GM21825 (cell line): ENCODE measurements at regions not wholly inside any gene's neighbourhood (a gene's known extent, or its start where the extent isn't known, plus 50 kb on each side); places are given as distances from the start of the nearest gene placed in this dataset.
"Not testable (repeated sequence)": the region's sequence is repeated elsewhere in the genome, so short reads cannot be mapped to it uniquely, and the experiment has no call there.

Experiments
- ATAC-seq: cut with Tn5 transposase; IDR thresholded peaks from one replicate; pipeline ENCODE4 v1.9.1; 2021; ENCODE audit warnings: mild to moderate bottlenecking, moderate library complexity; ENCODE audit not compliant: unreplicated experiment

DNA sequence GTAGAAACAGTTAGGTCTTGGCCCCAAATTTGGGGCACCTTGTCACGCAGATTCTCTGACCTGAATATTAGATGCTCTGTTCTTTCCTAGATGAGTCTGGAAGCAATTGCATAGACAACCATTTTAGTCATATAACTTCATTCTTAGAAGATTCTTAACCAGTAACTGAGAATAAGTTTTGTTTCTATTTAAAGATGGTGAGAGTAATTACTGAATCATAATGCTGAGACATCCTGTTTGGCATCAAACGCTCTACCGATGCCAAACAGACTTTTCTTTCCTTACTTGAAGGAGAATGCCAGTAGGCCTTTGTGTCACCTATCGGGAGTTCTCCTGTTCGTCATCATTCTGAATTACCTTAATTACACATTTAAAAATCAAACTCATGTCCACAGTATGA, 131.6 kb upstream of the ID4 start:
- no peak for ATAC-seq

DNA sequence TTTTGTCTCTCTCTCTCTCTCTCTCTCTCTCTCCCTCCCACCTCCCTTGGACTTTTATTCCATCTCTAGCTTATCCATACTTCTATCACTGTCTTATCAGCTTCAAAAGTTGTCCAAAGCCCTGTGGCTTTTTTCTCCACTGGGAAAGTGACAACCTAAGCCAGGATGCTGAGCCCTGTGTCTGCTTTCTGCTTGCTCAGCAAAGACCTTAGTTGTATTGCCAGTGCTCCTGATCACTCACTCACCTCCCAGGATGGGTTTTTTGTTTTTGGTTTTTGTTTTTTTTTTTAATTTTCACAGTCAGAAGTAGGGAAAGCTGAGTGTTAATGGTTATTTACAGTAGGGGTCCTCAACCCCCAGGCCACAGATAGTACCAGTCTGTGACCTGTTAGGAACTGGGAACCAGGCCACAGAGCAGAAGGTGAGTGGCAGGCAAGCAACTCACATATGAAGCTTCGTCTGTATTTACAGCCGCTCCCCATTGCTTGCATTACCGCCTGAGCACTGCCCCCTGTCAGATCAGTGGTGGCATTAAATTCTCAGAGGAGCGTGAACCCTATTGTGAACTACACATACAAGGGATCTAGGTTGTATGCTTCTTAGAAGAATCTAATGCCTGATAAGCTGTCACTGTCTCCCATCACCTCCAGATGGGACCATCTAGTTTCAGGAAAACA, 125.0 kb upstream of the ID4 start:
- no peak for ATAC-seq

DNA sequence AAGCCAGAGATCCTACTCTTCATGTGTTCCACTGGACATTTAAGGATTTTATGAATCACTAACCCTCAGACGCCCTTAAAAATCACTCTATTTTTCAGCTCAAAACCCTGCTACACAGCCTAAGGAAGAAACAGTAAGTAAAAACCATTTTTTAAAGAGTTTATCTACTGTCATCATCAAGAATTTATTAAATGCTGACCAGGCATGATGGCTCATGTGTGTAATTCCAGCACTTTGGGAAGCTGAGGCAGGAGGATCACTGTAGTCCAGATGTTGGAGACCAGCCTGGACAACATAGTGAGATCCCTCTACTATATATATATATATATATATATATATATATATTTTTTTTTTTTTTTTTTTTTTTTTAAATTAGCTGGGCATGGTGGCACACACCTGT, 124.2 kb upstream of the ID4 start:
- ATAC-seq: no peak

DNA sequence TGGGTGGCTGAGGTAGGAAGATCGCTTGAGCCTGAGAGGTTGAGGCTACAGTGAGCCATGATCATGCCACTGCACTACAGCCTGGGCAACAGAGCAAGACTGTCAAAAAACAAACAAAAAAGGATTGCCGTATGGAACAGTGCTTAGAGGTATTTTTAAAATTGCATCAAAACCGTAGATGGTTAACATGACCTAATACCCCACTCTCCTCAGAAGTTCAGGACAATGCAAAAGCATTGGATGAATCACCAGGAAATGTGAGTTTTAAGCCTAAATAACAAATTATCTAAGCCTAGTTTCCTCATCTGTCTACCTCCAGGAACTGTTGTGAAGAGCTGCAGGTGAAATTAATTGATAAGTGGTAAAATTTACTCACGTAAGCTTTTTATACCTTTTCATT, 123.8 kb upstream of the ID4 start:
- no peak for ATAC-seq

DNA sequence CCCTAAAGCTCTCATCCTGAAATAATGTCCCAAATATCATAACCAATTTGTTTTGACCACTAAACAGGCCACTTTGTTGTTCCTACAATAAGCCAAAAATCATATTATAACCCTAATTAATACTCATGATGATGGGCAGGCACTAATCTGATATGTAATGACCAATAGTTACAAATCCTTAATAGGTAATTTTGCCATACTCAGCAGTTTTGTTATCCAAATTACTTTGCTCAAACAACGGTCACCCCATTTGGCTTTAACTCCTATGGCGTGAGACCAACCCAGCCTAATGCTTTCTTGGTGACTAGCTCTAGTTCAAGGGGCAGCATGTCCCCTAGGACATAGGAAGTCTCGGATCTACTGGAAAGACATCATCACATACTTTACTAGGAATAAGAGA, 123.2 kb upstream of the ID4 start:
- no peak for ATAC-seq

DNA sequence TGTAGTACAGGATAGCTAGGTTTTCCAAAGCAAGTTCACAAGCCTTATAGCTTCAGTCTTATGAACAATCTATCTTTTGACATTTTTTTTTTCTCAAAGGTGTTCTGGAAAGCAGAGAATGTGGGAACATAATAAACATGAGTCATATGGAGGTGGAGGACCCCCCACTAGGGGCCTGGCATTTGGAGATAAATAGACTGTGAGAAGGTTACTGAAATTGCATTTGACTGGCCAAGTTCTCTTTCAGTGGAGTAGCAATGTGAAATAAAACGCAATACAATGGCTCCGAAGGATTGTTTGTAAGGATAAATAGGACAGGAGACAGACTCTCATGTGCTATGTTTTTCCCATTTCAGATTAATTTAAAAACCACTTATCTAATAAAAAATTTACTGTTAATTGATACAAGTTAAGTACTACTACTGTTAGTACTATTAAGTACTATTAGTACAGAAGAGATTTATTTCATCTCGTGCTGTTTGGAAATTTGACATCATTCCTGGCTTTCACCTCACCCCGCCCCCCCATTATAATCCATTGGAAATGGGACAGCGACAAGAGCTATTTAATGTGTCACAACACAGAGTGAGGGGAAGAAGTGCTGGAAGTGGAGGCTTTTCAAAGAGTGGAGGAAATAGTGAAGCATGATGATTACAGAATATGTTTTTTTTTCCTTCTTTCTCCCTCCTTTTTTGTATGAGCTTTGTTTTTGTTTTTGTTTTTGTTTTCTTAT, 122.6 kb upstream of the ID4 start:
- ATAC-seq: no peak

DNA sequence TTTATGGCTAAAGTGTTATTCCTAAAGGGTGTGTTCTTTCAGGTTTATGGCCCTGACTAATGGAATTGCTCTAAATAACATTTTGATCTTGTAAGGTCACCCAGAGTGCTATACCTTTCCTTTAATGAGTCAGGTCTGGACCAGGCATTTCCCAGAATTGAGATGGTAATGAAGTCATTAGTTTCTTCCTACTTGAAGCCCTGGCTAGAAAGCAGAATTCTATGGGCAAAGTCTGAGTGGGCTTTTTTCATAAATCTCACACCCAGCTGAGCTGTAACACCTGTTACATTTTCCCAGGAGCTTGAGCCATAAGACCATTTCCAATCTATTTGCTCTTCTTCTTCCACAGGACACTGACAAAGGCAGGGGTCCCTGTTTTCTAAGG, 122.0 kb upstream of the ID4 start:
- ATAC-seq: no peak

DNA sequence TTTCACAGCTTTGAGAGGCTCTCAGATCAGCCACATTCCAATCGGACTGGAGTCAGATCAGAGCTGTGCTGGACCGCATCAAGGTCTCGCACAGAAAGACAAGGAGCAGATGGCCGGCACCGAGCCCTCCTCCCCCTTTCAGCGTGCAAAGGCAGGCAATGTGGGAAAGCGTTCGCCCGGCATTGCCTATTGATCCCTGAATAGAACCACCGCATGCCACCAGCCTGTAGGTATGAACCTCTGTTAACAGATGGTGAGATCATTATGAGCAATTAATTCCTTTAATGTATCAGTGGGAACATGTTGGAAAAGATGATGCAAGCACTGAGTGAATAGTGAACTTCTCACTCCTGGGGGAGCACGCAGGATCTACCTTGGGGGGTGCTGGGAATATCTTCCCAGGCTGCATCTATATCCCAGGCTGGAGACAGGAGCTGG, 117.5 kb upstream of the ID4 start:
- no peak for ATAC-seq

DNA sequence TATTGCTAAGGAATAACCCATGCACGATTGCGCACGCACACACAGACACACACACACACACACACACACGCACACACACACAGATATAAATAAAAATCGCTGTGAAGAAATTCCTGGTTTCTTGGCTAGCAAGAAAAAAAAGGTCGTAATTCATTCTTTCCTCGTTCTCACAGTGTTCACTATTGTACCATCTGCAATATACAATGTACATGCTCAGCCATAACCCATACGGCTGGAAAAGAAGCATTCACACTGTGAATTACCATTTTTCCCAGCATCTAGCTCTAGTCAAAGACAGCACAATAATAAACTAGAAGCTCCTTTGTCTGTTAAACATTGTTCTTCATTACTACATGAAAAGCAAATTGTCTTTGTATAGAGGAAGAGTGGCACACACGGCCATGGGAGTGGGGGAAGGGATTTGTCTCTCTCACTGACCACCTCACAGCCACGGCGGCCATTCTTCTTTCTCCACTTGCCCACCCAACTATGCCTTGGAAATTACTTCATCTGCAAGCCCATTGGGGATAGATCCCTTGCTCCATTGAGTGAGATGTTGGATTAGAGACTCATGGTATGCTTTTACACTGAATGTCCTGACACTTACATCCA, 115.3 kb upstream of the ID4 start:
- ATAC-seq: no peak

DNA sequence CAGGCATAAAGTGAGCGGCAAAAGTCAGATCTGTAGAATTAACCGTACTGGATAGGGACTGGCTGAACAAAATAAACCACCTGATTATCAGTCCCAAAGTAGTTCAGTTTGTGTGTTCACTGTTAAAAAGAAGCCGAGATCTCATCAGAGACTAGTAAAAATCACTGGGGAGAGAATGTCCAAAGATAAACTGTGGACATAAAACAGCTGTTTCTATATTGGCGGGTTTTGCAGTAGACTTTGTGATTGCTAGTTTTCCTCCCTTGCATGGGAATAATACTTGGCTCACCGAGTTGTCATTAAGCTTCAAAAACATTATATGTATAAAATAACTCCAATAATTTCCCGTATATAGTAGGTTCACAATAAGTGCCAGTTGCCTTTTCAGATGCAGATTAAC, 114.2 kb upstream of the ID4 start:
- ATAC-seq: no peak

DNA sequence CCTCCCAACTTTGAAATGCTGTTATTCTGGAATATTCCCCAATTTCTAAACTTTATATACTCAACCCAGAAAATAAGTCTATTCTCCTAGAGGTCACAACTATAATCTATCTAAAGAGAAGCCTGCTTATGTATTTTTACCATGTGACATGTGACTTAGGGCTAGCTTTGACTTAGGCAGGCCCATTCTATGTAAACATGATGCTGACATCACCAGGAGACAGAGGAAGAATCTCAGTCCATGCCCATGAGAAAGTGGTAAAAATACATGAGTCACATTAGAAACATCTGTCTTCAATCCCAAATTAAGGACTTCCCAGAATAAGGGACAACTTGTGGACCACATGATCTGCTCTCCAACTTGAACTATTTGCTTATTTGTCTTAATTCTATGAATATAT, 113.6 kb upstream of the ID4 start:
- no peak for ATAC-seq

DNA sequence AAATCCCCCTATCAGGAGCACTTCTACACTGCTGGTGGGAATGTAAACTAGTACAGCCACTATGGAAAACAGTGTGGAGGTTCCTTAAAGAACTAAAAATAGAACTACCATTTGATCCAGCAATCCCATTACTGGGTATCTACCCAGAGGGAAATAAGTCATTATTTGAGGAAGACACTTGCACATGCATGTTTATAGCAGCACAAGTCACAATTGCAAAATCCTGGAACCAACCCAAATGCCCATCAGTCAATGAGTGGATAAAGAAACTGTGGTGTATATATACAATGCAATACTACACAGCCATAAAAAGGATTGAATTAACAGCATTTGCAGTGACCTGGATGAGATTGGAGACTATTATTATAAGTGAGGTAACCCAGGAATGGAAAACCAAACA, 111.7 kb upstream of the ID4 start:
- ATAC-seq: not testable (repeated sequence)

DNA sequence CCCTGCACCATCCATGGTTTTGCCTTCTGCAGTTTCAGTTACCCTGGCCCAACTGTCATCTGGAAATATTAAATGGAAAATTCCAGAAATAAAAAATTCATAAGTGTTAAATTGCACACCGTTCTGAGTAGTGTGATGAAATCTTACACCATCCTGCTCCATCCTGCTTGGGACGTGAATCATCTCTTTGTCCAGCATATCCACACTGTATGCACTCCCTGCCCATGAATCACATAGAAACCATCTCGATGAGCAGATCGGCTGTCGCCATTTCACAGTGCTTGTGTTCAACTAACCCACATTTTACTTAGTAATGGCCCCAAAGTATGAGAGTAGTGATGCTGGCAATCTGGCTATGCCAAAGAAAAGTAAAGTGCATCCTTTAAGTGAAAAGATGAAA, 105.9 kb upstream of the ID4 start:
- ATAC-seq: no peak

DNA sequence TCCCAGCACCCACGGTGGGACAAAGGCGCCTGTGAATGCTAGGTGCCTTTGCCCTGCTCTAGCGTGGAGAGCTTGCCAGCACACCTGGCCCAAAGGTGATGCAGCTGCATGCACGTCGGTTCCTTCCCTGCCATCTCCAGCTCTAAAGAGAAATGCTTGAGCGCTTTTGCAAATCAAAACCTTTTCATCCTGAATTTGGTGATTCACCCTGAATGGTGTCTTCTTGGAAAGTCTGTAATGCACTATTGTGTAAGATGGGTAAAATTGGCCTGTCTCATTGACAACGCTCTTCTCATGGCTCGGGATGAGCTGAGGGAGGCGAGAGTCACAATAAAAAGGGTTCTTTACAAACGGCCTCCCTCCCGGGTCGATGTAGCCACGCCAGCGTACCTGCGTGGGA, 103.1 kb upstream of the ID4 start:
- ATAC-seq: no peak

DNA sequence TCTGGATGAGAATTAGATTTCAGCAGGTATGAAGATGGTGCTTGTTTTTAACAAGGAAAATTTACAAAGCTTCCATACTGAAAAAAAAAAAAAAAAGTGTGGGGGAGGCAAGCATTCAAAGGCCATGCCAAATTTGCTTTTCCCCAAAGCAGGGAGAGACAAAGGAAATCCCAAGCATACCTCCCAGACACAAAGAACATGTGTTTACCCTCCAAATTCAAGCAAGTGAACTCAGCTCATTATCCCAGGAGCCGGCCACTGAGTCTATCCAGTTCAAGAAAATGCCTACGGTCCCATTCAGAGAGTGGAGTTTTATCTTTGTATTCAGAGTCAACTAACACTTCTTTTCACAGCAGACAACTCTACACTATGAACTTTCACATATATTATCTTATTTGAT, 102.7 kb upstream of the ID4 start:
- ATAC-seq: no peak

DNA sequence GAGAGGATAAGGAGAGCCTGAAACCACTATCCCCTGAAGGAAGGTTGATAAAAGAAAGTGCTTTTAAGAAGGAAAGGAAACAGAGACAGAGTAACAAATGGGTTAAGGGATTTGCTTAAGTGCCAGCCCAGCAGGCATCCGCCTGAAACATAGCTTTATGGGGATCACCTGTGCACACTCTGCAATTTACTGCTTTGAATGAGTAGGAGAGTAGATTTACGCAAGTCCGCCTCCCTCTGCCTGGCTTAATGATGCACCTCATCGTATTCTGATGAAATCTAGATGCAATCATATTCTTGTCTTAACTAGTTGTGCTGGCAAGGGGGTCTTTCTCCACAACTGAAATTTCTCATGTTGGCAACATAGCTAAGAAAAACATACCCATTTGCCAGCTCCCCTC, 101.1 kb upstream of the ID4 start:
- no peak for ATAC-seq

DNA sequence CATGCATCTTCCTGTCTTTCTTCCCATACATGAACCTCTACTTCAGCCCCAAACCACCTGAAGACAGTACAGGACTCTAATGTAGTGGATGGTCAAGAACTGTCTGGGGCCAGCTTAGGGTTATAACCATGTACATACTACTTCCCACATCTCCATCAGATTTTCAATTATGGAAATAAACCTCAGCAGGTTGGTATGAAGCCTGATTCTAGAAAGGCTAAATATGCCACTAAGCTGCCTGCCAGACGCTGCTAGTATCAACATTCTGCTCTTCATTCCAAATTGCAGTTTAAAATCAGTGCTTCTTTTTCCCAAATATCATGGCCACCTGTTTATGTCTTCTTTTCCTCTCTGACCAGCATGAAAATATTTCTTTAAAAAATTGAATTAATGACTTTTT, 99.2 kb upstream of the ID4 start:
- no peak for ATAC-seq

DNA sequence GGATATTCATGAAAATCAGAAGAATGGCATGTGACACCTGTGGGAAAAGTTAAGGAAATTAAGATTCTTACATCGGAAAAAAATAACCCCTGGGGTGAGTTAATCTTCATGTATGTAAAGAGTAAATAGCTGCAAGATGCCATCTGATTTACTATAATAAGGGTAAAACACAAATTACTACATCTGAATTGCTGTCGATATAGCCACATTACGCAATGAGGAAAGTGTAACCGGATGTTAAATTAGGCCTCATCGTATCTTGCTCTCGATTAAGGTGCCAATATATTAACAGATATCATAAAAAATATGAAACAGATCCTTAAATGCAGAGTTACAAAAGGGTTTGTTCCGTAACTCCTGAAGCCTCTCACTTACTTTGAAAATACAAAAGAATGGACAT, 87.4 kb upstream of the ID4 start:
- no peak for ATAC-seq

DNA sequence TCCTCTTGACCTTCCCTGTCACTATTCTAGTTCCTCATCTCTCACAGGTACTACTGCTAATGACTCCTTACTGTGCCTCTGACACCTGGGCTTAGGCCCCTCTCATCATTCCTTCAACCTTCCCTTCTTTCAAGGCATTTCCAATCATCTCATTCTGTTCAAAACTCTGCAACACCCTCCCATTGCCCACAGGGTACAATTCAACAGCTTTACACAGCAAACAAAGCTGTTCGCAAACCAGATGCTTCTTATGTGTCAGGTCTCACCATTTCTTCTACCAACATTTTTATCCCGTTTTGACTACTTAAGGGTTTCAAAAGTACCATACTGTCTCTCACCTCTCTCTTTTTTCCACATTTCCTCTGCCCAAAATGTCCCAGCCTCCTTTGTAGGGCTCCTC, 84.4 kb upstream of the ID4 start:
- no peak for ATAC-seq

DNA sequence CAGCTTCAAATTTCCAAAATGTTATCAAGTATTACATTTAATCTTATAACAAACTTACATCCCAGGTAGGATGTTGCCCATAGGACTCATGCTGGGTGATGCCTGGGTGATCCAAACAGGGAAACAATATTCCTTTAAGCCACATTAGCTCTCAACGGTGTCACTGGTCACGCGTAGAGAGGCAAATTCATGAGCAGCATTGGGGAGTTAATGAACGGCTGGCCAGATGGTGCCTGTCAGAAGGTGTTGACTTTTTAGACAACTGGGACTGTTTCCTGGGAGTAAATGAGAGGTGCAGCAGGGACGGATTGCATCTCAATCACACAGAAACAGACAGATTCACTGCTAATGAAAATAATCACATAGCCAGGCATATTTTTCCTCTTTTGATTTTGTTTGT, 83.3 kb upstream of the ID4 start:
- ATAC-seq: no peak

DNA sequence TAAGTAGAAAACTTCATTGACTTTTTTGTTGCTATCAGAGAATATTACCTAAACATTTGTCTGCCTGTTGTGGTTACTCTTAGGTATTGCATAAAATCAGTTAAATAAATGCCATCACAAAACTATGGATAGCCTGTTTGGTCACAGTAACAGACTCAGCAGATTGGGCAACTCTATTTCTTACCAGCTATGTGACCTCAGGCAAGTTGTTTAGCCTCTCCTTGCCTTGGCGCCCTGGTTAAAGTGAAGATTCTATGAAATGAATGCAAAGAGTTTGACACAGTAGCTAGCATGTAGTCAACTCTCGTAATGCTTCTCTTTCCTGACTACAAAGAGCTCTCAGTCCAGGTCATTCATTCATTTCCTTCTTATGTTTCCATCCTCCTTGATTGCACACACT, 82.5 kb upstream of the ID4 start:
- no peak for ATAC-seq

DNA sequence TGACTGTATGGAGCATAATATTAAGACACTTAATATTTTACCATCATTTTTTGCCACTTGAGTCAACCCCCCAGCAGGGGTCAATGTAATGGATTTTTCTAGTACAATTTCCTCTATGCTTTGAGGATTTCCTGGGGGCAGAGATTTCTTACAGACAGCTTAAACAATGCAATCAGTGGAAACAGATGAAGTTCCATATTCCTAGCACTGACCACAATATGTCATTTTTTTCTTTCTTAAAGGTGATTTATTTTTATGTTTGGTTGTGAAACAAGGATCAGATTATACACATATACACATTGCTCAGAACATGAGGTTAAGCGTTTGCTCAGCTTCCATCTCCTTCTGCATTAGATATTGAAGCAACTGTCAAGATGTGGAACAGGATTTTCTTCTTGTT, 82.0 kb upstream of the ID4 start:
- ATAC-seq: no peak

DNA sequence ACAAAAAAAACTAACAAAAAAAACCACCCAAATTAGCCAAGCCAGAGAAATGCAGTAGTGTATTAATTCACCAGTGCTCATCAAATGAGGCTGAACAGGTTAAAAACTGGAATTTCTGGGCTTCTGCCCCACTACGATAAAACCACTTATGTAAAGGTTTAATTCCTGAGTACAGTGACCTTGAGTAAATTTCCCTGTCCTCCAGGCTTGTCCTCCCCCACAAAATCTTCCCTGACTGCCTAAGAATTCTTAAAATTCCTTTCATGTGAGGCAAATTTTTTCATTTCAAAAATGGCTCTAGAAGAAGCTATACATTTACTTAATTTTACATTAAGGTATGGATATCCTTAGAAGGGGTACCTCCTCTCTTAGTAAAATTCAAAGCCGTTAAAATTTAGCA, 80.1 kb upstream of the ID4 start:
- ATAC-seq: no peak
